ENCODE measurements at regions not wholly inside any gene's neighbourhood (a gene's known extent, or its start where the extent isn't known, plus 50 kb on each side); places are given as distances from the start of the nearest gene placed in this dataset.

GRCh38 chr2:217412721-217413120 lies 552.9 kb upstream of the TNP1 start:
- no peaks in the 10 kb centered on the region for H3K4me1 ChIP-seq
- H3K27me3 ChIP-seq = no peaks in the 10 kb centered on the region
- H3K36me3 ChIP-seq = no peaks in the 10 kb centered on the region
- no peaks in the 10 kb centered on the region for H3K9me3 ChIP-seq
- DNase-seq (no peak), ATAC-seq (no peak)
- intact Hi-C loops (cut with DNase I) = no loop called here
- no peak overlapping the region for H3K27ac ChIP-seq
- WGBS (ENCODE audit: insufficient coverage, low coverage, low lambda C conversion rate, missing lambda C conversion rate) = 71% methylated on average over 4 of the region's 4 CpGs
- TF ChIP-seq CTCF (IDR thresholded peaks at IDR 0.05) (no peak), POLR2A (IDR thresholded peaks at IDR 0.05) (no peak)
- no peak overlapping the region for H3K4me3 ChIP-seq

- DNase-seq = no peak
- Histone ChIP-seq H3K27me3 (no peaks in the 10 kb centered on the region), H3K9me3 (no peaks in the 10 kb centered on the region), H3K36me3 (no peaks in the 10 kb centered on the region), H3K4me1 (no peaks in the 10 kb centered on the region), H3K4me3 (no peak overlapping the region), H3K27ac (no peak overlapping the region)
- TF ChIP-seq POLR2A (IDR thresholded peaks at IDR 0.05) = no peak
- TF ChIP-seq CTCF (IDR thresholded peaks at IDR 0.05) = no peak
- ATAC-seq = no peak
- intact Hi-C loops (cut with DNase I) = no loop called here
Measured at GRCh38 chr2:217412277-217412676, 552.4 kb upstream of the TNP1 start.

- ATAC-seq = no peak
- intact Hi-C loops (cut with DNase I) = no loop called here
- Histone ChIP-seq H3K9me3 (no peaks in the 10 kb centered on the region), H3K4me3 (no peak overlapping the region), H3K4me1 (no peaks in the 10 kb centered on the region), H3K36me3 (no peaks in the 10 kb centered on the region), H3K27me3 (no peaks in the 10 kb centered on the region), H3K27ac (no peak overlapping the region)
- no peak for DNase-seq
- TF ChIP-seq POLR2A (IDR thresholded peaks at IDR 0.05) (no peak), CTCF (IDR thresholded peaks at IDR 0.05) (no peak)
- WGBS (ENCODE audit: insufficient coverage, low coverage, low lambda C conversion rate, missing lambda C conversion rate) = 54% methylated on average over 2 of the region's 2 CpGs
Measured at GRCh38 chr2:217410681-217410960, 550.8 kb upstream of the TNP1 start.

DNA sequence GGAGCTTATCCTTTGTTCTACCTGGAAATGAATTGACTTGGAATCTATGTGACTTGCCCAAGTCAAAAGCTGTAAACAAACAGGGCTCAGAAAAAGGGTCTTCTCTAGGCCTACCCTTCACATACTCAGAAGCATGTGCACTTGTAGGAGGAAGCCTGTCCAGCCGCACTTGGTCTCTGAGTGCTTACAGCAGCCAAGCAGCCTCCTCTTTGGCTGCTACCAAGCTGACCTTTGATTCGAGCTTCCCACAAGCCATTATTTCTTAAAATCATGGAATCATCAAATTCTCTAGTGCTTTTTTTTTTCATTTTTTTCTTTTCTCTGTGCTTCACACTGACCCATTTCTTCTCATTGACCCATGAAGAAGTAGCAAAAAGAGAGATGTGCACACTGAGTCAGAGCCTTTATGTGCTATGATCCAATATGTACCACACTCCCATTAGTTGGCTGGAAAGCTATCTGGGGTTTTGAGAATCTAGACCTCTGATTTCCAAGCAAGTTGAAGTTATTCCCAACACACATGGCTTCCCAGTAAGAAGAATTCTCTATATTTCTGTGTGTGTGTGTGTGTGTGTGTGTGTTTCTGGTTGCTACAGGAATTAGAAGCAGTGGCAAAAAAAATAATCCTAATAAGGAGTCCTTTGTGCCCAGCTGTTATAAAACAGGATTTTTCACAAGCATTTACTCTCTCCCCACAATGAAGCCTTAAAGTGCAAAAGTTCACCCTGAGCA lies 550.3 kb upstream of the TNP1 start:
- no peak for ATAC-seq

More for the DNA sequence above, 550.3 kb upstream of the TNP1 start:
- no peak for DNase-seq
- H3K4me3 ChIP-seq = no peak overlapping the region
- no peaks in the 10 kb centered on the region for H3K36me3 ChIP-seq
- no peaks in the 10 kb centered on the region for H3K9me3 ChIP-seq
- H3K27ac ChIP-seq = no peak overlapping the region
- TF ChIP-seq POLR2A (IDR thresholded peaks at IDR 0.05) (no peak), CTCF (IDR thresholded peaks at IDR 0.05) (no peak)
- intact Hi-C loops (cut with DNase I) = no loop called here
- 60% methylated on average over 1 of the region's 2 CpGs for WGBS (ENCODE audit: insufficient coverage, low coverage, low lambda C conversion rate, missing lambda C conversion rate)
- no peaks in the 10 kb centered on the region for H3K27me3 ChIP-seq
- H3K4me1 ChIP-seq = no peaks in the 10 kb centered on the region
